HG03175 (cell line): ENCODE measurements at regions not wholly inside any gene's neighbourhood (a gene's known extent, or its start where the extent isn't known, plus 50 kb on each side); places are given as distances from the start of the nearest gene placed in this dataset.

Experiments used
- ATAC-seq: cut with Tn5 transposase; IDR thresholded peaks from one replicate; pipeline ENCODE4 v1.9.1; 2021; ENCODE audit warnings: mild to moderate bottlenecking, moderate library complexity; ENCODE audit not compliant: unreplicated experiment

GRCh38 chr2:150909613-150910012, 352.1 kb downstream of the RBM43 start:
- no peak for ATAC-seq

- no peak for ATAC-seq
Measured at GRCh38 chr2:150909090-150909489, 352.6 kb downstream of the RBM43 start.

DNA sequence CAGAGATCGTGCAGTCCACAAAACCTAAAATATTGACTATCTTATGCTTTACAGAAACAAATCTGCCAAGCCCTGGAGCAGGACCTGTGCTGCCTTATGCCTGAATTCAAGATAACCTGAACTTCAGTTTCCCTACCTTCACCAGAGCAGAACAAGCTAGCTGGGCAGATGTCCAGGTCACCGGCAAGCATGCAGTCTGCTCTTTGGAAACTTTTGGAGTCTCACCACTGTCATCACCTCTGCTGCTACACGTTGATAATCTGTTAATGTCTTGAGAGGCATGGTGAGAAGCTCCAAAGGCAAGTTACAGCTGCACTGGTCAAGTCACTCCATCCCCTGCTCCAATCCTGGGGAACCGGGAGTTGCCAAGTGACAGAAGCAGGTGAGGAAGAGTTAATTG, 354.2 kb downstream of the RBM43 start:
- ATAC-seq = no peak

DNA sequence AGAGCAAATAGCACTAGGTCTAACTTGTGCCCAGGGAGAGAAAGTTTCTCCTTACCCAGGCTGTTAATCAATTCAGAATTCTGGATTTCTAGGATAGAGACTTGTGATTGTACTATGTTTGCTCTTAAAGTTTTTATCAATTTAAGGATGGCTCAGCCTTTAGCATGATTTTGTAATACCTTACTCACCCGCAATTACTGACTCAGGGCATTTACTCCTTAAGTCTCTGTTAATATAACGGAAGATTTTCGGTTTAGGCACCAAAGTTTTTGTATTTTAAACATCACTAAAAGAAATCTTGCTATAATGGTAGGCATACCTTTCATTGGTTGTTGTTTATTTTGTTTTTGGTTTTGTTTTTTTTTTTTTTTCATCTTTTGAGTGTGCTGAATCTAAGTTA, 358.2 kb downstream of the RBM43 start:
- ATAC-seq = no peak

GRCh38 chr2:150903055-150903454, 358.6 kb downstream of the RBM43 start:
- ATAC-seq = no peak

- ATAC-seq = no peak
Measured at GRCh38 chr2:150900913-150901312, 360.8 kb downstream of the RBM43 start.

DNA sequence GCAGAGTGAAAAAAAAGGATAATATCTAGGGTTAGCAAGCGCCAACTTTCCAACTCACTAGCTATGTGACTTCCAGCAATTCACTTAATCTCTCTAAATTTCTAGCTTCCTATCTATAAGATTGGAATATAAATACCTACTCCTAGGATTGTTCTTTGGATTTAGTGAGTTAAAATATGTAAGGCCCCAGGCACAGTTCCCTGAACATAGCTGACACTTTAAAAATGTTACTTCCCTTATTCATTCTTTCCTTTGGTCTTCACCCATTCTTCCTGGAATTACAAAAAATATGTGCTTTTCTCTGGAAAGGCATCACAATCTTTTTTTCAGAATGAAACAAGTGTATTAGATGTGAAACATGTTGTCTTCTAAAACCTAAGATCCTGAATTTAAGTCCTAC, 365.7 kb downstream of the RBM43 start:
- ATAC-seq = no peak

DNA sequence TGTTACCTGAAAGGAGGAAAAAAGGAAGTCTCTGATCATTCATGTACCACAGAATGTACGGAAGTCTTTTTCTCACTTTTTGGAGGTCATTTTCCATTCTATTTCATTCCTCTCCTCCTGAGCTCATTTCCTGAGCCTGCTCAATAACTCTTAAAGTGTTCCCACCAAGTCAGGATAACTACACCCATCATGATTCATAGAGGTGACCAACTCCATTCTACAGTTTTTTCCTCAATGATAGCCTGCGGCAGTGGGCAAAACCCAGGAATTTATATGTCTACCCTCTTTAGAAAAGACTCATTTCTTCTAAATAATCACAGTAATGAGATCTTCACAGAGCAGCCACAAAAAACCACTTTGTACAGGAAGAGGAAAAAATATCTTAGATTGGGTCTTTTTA, 372.5 kb downstream of the RBM43 start:
- ATAC-seq = no peak

GRCh38 chr2:150888337-150888736, 373.3 kb downstream of the RBM43 start:
- ATAC-seq = no peak

GRCh38 chr2:150887926-150888325, 373.7 kb downstream of the RBM43 start:
- ATAC-seq = no peak

DNA sequence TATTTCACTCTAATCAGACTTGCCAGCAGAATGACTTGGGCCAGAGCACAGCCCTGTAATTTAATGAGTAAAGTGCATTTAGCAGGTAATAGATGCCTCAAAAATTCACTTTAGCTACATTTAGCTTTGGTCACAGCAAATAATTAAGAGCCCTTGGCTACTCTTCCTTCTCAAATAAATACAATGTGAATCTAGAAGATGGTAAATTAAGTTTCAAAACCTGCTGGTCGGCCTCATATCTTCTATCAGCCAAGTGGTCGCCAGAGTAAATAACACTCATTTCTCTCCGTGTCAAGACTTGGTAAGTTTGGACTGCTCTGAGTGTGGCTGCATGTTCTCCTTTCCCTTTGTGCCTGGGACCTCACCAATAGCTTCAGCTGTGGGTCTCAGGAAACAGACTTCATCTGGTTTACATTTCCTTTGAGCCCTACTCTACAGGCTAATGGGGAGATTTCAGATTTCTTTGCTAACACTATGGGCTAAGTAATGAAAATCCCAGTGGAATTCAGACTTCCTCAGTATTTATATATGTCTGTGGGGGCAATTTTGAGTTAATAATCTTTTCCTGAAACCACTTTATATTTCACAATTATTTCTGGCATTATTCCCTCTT, 375.8 kb downstream of the RBM43 start:
- ATAC-seq = no peak

- no peak for ATAC-seq
Measured at GRCh38 chr2:150885236-150885635, 376.4 kb downstream of the RBM43 start.

DNA sequence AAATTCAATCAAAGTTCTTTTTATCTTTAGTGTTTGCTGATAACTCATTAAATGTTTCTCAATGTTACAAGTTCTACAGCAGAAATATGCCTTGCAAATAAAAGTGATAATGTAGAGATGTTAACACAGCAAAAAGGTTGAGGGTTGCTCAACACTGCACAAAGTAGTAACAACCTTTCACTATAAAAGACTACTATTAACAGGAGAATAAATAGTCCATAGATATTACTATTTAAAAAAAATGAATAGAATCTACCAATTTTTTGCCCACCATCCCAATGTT, 378.1 kb downstream of the RBM43 start:
- ATAC-seq = no peak

- no peak for ATAC-seq
Measured at GRCh38 chr2:150882751-150883612, 378.7 kb downstream of the RBM43 start.

DNA sequence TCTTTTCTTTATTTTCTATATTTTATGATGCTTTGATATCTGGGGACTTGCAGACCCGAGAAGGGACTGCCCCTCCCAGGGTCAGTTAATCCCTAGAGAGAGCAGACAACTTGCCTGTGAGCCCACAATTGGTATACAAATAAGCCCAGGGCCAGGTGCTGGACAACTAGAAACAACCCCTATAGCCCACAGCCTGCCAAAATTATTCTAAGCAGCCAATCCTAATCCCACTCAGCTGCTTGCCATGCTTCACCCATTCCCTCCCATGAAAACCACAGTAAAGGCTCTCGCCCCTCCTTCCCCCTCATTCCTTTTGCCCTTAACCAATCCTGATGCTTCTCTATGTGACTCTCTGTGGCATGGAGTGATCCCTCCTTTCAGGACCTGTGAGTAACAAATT, 380.7 kb downstream of the RBM43 start:
- ATAC-seq = no peak

DNA sequence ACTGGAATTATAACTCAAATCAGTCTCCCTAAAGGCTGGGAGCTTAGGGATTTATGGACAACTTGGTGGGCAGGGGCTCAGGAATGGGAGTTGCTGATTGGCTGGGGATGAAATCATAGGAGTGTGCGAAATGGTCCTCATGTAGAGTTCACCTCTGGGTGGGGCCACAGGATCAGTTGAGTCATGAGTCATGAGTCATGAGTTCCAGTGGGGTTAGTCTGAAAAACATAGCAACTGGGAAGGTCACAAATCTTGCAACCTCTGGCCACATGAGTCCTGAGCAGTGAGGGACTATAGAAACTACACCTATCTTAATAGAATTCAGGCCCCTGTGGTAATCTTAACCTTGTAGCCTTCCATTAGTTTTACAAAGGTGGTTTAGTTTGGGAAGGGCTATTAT, 383.3 kb downstream of the RBM43 start:
- no peak for ATAC-seq

DNA sequence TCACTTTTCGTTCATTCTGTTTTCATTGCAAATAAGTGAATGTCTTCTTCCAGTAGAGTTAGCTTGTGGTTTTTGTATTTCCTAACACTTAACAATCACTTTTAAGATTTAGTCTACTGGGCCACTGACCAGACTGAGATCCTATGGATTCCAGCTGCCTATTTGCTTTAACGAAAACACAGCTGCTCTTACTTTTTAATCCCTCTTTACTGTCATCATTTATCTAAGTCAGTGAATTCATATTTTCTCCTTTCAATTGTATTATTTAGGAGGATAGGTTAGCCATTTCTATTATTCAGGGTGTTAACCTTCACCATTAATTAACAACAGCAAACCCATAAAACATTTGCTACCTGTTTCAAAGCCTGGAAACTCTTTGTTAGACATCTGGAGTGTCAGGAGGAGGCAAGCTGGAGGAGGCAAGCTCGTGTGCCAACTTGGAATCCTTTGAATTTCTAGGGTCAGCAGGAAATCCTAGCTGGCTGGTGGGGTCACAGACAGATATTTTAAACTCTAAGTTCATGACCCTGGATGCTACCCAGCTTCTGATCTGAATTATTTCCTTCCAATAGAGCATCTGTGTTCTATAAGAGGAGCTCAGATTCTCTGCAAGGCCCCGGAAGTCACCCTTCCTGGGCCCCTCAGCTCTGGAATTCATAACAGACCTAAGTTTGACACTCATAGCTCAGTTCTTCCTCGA, 385.3 kb downstream of the RBM43 start:
- no peak for ATAC-seq

DNA sequence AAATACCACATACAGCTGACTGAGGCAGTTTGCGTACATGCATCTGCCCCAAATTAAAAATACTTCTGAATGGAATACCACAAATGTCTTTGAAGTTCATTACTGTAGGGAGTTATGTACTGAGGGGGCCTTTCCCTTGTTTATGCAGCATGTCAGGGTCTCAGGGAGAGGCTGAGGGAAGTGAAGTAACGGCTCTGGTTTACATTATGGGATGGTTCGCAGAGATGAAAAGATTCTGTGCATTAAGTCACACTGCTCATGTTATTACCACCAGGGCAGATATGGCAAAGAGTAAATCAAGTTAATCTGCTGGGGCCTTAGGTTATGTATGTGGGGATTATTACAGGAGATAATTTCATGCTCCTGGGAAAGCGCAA, 385.9 kb upstream of the RND3 start:
- no peak for ATAC-seq

DNA sequence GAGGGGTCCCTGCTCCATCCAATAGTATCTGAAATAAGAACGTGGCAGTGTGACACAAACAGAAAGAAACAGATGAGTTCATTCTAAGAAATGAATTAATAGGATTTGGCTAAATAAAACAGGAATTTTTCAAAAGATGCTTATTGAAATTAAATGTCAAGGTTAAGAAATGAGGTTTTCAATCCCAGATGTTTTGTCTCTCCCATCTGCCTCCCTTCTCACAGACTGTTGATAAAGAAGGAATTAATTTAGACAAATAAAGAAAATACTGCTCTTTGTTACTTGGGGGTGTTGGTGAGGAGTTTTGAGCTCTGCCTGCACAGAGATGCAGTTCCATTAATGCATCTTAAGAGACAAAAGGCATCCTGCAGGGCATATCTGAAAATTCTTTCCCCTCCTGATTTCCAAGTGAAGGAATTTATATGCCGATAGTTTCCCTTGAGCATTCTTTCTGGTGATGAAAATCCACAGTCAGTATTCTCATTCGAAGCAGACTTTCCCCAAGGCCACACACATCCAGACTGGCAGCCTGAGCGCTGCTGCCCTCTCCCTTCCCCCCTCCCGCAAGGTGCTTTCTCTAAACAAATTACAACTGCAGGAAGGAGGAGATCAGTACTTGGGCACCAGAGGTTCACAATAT, 385.4 kb upstream of the RND3 start:
- no peak for ATAC-seq

DNA sequence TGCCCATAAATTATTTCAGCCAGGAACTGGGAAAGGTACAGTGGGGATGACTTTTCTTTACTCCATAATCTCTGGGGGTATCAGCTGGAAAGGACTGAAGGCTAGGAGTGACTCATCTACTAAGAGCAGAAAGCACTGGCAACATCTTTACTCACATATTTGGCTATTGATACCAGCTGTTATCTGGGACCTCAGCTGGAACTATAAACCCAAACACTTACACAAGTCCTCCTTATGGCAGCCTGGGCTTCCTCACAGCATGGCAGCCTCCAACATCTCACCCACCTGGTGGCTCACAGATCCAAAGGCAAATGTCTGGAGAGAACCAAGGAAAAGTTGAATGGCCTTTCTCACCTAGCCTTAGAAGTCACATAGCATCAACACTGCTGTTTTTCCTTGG, 379.0 kb upstream of the RND3 start:
- no peak for ATAC-seq

DNA sequence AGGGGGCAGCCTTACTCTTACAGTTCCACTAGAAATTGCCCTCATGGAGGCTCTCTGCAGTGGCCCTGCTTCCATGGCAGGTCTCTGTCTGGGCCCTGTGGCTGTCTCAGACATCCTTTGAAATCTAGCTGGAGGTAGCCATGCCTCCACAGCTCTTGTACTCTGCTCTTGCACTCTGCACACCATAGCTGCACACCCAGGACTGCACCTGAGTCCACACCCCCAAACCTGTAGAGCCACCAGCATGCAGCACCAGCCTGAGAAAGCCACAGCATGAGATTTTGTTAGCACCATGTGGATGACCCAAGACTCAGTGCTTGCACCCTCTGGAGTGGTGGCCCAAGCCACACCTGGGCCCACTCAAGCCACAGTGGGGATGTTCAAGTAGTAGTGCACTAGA, 376.2 kb upstream of the RND3 start:
- ATAC-seq = no peak

DNA sequence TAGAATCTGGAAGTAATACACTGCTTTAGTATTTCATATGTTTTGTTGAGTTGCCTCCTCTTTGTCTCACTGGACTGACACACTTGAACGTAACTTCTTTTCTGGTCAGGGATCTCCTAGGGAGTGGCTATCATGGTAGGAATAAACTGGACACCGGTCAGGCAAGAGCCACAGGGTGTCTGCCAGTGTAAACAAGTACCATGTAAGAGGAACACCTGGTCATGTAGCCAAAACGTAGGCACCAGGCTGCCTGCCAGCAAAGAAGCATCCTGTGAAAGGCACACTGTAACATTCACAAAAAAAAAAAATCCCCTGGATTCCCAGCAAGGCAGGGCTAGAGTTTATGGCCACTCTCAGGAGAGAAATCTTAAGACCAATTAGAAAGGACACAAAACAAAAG, 372.8 kb upstream of the RND3 start:
- no peak for ATAC-seq
